ENCODE measurements at regions not wholly inside any gene's neighbourhood (a gene's known extent, or its start where the extent isn't known, plus 50 kb on each side); places are given as distances from the start of the nearest gene placed in this dataset.

DNA sequence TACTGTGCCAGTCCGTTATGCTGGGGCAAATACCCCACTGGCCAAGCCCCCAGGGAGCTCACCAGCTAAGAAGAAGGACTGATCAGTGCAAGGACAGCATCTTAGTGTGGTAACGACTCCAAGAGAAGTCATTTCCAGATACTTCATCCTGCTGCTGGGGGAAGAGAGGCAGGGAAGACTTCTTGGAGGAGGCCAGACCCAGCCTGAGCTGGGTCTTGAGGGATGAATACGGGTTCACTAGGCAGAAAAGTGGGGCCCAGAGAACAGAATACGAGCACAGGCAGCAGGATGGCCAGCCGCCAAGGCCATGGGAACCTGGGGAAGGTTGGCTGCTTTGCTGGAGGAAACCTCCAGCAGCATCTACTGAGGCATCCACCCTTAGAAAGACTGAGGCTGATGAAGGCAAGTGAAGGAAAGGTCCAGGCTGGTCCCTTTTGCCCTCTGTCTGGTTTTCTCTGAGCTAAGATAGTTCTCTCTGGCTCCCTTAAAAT is 84.1 kb downstream of the GLI2 start:
- Mint-ChIP-seq H3K27ac (no peak overlapping the region), H3K36me3 (ENCODE audit: low read depth) (no peaks in the 10 kb centered on the region), H3K4me1 (ENCODE audit: low read depth) (no peaks in the 10 kb centered on the region), H3K27me3 (no peaks in the 10 kb centered on the region), H3K9me3 (no peaks in the 10 kb centered on the region), H3K4me3 (no peak overlapping the region)

DNA sequence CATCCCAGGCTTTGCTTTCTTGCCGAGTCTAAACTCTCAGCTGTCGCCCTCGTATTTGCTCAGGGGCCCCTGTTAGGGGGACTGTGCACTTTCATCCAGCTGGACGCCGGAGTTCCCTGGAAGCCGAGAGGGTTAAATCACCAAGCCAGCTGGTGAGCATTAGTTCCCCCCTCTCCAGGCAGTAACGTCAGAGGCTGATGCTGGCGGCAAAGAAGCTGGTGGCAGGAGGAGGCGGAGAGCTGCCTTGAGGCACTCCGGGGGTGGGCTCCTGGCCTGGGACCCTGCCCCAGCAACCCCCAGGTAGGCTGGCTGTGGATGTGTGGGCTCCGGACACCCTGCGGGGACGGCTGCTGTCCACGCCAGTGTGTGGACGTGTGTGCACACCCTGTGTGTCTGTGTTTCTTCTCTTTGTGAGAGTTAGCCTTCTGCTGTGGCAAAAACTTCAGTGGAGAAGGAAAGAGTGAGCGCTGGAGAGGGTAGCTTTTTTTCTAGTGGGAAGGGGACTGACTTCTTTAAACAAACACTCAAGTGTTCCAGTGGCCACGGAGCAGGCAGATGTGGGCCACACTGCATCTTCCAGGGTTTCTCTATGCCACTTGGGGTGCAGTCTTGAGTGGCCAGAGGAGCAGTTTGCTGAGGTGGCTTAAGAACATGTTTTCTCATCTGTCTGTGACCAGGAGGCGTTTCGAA is 84.7 kb downstream of the GLI2 start:
- Mint-ChIP-seq H3K36me3 (ENCODE audit: low read depth) (no peaks in the 10 kb centered on the region), H3K9me3 (no peaks in the 10 kb centered on the region), H3K27me3 (no peaks in the 10 kb centered on the region), H3K27ac (no peak overlapping the region), H3K4me1 (ENCODE audit: low read depth) (no peaks in the 10 kb centered on the region), H3K4me3 (no peak overlapping the region)

DNA sequence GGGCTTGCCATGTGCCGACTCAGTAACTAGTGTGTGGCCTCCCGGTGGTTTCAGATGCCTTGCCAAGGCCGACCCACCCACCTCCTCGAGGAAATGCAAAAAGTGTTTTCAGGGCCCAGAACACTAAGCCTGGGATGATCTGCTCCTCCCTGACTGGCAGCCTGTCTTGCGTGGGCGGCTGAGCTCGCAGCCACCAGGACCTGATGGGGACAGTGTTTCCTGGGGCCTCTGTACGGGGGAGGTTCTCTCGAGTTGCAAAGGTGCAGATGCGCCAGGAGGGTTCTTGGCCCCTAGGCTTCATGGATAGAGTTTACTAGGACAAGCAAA is 85.2 kb downstream of the GLI2 start:
- Mint-ChIP-seq H3K9me3 (no peaks in the 10 kb centered on the region), H3K27me3 (no peaks in the 10 kb centered on the region), H3K36me3 (ENCODE audit: low read depth) (no peaks in the 10 kb centered on the region), H3K4me3 (no peak overlapping the region), H3K4me1 (ENCODE audit: low read depth) (no peaks in the 10 kb centered on the region), H3K27ac (no peak overlapping the region)

DNA sequence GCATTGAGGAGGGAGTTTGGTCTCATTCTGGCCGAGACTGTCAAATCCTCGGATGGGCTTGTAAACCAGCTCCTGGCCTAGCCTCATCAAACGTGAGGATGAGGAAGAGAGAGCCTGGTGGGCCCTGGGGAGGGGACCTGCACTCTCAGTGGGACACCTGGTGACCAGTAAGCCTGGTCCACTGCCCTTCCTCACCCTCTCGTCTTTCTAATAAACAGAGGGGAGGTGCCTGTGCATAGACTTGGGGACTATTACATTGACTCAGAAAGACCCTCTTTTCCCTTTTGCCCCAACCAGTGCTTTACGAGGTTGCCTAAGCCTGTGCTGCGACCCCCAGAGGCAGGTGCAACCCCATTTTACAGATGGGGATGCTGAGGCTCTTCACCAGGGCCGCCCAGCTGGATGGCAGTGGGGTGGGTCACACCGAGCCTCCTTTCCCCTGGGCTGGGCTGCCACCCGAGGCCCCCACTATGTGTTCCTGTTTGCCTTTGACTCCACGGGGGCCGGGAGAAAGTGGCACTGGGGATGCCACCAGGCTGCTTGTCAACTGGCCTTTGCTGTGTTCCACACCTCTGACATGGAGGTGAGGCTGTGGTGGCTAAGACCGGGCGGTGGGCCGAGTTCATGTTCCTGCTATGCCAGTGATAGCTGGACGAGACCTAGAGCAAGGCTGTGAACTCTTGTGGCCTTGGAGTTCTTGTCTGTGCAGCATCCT is 85.9 kb downstream of the GLI2 start:
- no peaks in the 10 kb centered on the region for H3K36me3 Mint-ChIP-seq (ENCODE audit: low read depth)
- H3K4me1 Mint-ChIP-seq (ENCODE audit: low read depth), result no peaks in the 10 kb centered on the region
- no peak overlapping the region for H3K27ac Mint-ChIP-seq
- no peaks in the 10 kb centered on the region for H3K27me3 Mint-ChIP-seq
- no peaks in the 10 kb centered on the region for H3K9me3 Mint-ChIP-seq
- no peak overlapping the region for H3K4me3 Mint-ChIP-seq

DNA sequence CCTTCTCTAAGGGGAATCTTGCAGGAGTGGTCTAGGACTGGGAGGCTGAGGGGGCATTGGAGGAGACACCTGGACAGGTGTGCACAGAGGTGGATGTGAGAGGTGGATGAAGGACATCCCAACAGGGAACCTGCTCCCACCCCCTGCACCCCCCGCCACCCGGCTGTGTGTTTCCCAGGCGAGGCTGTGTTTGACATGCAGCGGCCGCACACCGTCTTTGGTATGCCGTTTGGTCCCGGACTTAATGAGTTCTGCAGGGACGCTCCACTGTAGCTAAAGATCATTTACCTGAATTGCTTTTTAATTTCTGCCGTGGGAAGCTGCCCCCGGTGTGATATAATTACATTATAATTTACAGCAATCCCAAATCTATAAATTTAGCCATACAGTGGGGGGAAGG is 87.3 kb downstream of the GLI2 start:
- Mint-ChIP-seq H3K9me3 (no peaks in the 10 kb centered on the region), H3K4me1 (ENCODE audit: low read depth) (no peaks in the 10 kb centered on the region), H3K36me3 (ENCODE audit: low read depth) (no peaks in the 10 kb centered on the region), H3K27me3 (no peaks in the 10 kb centered on the region), H3K4me3 (no peak overlapping the region), H3K27ac (no peak overlapping the region)

DNA sequence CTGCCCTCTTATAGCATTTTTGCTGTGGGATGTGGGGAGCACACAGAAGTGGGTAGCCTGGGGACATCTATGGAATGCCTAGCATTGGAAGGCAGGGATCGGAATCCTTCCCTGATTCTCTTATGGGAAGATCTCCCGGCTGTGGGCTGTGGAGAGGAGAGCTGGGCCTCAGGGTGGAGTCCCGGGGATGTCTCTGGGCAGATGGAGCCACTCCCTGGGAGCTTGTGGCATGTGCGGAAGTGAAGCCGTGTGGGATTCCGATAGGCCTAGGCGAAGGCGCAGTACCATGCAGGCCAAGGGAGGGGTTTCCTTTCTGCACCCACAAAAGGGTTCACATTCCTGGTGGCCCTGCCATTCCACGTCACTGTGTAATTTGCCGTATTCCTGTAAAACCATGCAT is 87.9 kb downstream of the GLI2 start:
- H3K27ac Mint-ChIP-seq, result no peak overlapping the region
- no peaks in the 10 kb centered on the region for H3K9me3 Mint-ChIP-seq
- H3K4me3 Mint-ChIP-seq, result no peak overlapping the region

DNA sequence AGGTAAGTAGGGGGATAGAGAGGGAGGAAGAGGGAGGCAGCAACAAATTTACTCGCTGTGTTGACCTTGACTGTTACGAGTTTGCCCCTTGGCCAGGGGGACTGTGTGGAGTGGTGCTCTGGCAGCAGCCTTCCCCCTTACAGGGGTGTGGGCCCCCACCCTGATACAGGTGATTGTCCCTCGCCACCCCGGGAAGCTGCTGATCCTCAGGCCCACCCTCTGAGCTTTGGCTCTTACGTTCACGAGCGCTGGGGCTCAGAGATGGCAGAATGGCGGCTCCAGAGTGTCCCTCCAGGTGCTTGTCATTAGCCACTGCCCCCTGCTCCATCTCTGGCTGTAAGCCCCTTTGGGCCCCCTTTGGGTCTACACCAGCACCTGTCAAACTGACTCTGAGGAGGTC is 88.6 kb downstream of the GLI2 start:
- Mint-ChIP-seq H3K9me3 (no peaks in the 10 kb centered on the region), H3K4me1 (ENCODE audit: low read depth) (no peaks in the 10 kb centered on the region), H3K4me3 (no peak overlapping the region), H3K27ac (no peak overlapping the region), H3K27me3 (no peaks in the 10 kb centered on the region), H3K36me3 (ENCODE audit: low read depth) (no peaks in the 10 kb centered on the region)

More for the DNA sequence above, 87.9 kb downstream of the GLI2 start:
- H3K4me1 Mint-ChIP-seq (ENCODE audit: low read depth), result no peaks in the 10 kb centered on the region
- no peaks in the 10 kb centered on the region for H3K36me3 Mint-ChIP-seq (ENCODE audit: low read depth)
- H3K27me3 Mint-ChIP-seq, result no peaks in the 10 kb centered on the region

DNA sequence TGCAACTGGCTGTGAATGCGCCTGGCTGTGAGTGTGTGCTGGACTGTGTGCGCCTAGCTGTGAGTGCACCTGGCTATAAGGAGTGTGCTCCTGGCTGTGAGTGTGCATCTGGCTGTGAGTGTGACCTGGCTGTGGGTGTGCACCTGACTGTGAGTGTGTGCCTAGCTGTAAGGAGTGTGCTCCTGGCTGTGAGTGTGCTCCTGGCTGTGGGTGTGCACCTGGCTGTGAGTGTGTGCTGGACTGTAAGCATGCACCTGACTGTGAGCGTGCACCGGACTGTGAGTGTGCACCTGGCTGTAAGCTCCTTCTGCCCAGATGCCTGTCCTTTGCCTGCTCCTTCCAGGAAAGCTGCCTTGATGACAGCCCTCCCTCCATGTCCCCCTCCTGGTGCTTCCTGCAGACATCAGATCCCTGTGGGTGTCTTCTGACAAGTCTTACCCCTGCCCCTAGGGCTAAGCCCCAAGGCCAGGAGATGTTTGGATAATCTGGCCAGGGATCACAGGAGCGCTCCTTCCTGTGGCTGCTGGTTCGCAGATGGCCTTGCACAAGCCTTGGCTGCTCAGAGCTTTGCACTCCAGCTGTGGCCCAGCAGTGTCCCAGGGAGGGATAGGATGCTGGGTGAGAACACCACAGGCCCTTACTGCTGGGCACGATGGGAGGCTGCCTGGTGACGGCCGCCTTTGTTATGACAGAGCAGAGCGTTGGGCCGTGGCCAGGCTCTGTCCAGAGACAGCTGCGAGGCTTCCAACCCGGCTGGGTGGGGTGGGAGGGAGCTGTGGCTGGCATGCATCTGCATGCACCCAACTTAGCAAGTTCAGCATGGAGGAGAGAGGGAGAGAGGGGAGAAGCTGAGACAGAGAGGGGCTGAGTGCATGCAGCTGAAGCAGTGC is 89.9 kb downstream of the GLI2 start:
- Mint-ChIP-seq H3K27ac (no peak overlapping the region), H3K4me3 (no peak overlapping the region), H3K27me3 (no peaks in the 10 kb centered on the region), H3K4me1 (ENCODE audit: low read depth) (no peaks in the 10 kb centered on the region), H3K36me3 (ENCODE audit: low read depth) (no peaks in the 10 kb centered on the region), H3K9me3 (no peaks in the 10 kb centered on the region)

DNA sequence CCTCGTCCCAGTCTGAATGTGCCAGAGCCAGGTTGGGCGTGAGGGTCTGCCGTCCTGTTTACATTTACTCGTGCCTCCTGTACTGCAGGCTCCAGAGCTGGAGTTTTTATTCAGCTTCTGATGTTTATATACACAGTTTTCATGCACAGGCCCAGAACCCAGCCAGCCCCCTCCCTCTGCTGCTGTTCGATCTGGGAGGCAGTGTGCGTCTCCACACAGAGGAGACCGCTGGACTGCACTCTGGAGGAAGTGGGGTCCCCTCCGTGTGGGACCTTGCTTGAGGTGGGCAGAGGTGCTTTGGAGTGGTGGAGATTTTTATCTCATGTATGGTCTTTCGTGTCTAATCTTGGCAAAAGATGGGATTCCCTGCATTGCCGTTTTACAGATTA is 90.6 kb downstream of the GLI2 start:
- Mint-ChIP-seq H3K27ac (no peak overlapping the region), H3K4me3 (no peak overlapping the region)

DNA sequence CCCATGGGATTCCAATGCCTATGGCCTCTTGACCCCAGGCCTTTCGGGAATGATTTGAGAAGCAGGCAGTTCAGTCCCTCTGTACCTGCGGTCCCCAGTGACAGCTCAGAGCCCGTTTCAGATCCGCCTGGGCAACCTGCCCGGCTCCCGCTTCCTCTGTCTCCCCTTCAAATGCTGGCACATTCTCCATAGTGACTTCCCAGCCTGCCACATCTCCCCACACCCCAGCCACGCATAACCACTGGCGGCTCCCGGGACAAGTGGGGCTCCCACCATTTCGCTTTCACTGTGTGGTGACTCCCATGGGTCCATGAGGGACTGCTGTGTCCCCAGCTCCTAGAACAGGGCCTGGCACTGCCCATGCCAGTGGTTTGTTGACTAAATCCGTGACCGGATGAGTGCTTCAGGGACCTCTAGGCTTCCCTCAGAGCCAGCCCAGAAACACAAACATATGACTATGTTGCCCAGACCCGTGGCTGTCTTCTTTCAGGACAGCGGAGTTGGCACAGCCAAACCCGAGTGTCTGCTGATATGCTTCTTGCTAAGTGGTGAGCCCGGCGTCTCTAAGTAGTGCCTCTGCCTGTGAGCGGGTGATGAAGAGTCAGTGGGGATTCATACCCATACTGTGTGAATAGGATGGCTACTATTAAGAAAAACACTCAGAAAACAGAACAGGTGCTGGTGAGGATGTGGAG is 91.2 kb downstream of the GLI2 start:
- Mint-ChIP-seq H3K27me3 (no peaks in the 10 kb centered on the region), H3K36me3 (ENCODE audit: low read depth) (no peaks in the 10 kb centered on the region), H3K9me3 (no peaks in the 10 kb centered on the region), H3K4me1 (ENCODE audit: low read depth) (no peaks in the 10 kb centered on the region), H3K4me3 (no peak overlapping the region), H3K27ac (no peak overlapping the region)

More for the DNA sequence above, 90.6 kb downstream of the GLI2 start:
- Mint-ChIP-seq H3K4me1 (ENCODE audit: low read depth) (no peaks in the 10 kb centered on the region), H3K36me3 (ENCODE audit: low read depth) (no peaks in the 10 kb centered on the region), H3K27me3 (no peaks in the 10 kb centered on the region), H3K9me3 (no peaks in the 10 kb centered on the region)

DNA sequence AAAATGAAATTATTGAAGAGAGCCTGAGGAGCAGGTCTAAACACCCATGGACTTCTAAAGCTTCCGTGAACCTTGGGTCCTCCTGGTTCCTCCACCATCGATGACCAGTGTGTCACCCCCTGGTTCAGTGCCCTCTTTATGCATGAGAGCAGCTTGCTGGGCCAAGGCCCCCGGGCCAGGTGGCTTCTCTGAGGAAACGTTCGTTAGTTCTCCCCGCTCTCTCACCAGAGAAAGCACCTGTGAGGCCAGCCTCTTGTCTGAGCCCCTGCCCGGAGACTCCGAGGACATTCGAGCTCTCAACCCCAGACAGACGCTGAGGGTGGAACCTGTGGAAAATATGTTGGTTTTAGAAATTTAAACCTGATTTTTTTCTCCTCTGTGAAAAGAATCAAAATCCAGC is 92.4 kb downstream of the GLI2 start:
- Mint-ChIP-seq H3K4me1 (ENCODE audit: low read depth) (no peaks in the 10 kb centered on the region), H3K27ac (no peak overlapping the region), H3K27me3 (no peaks in the 10 kb centered on the region), H3K36me3 (ENCODE audit: low read depth) (no peaks in the 10 kb centered on the region), H3K4me3 (no peak overlapping the region), H3K9me3 (no peaks in the 10 kb centered on the region)

DNA sequence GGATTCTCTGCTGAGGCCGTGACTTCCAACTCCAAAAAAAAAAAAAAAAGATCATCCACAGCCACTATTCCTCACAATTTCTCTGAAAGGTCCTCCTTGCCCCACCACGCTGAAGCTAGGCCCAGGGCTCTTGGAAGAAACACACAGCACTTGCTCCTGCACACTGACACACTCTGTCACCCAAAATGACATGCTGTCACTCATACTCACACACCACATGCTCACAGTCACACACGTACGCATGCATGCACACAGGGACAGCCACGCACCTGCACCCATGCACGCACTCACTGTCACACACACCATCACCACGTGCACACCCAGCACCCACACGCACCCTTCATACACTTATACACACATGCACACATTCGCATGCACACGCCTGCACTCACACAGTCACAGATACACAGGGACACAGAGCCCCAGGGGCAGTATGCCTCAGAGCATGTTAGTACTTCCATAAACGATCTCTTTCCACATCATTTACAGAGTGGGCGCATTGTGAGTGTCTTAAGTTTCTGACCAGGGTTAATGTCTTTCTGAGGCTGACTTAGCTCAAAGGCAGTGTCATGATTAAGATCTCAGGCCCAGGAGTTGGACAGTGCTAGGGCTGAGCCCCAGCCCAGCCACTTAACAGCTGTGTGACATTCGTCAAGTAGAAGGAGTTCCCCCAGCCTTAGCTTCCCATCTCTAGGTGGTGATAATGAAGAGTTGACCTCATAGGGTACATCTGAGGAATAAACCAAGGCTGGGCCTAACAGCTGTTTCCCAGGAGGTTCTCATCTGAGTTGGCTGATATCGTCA is 93.4 kb downstream of the GLI2 start:
- Mint-ChIP-seq H3K27me3 (no peaks in the 10 kb centered on the region), H3K36me3 (ENCODE audit: low read depth) (no peaks in the 10 kb centered on the region), H3K4me3 (no peak overlapping the region), H3K4me1 (ENCODE audit: low read depth) (no peaks in the 10 kb centered on the region), H3K9me3 (no peaks in the 10 kb centered on the region), H3K27ac (no peak overlapping the region)

DNA sequence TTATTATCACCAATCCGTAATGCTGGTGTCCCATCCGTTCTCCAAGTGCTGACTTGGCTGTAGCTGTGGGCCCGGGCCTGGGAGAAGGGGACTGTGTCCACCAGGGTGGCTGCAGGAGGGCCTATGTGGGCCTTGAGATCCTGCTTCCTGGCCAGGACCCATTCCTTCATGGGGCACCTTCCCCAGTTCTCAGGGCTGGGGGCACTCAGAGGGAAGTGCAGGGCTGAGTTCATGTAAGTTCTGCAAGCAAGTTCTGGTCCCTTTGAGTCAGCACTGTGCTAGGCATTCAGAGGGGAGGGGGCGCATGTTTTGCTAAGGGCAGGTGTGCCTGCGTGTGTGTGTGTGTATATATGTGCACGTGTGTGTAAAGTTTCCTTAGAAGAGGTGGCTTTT is 94.0 kb downstream of the GLI2 start:
- H3K4me3 Mint-ChIP-seq, result no peak overlapping the region
- no peaks in the 10 kb centered on the region for H3K4me1 Mint-ChIP-seq (ENCODE audit: low read depth)
- no peaks in the 10 kb centered on the region for H3K9me3 Mint-ChIP-seq
- H3K36me3 Mint-ChIP-seq (ENCODE audit: low read depth), result no peaks in the 10 kb centered on the region
- no peaks in the 10 kb centered on the region for H3K27me3 Mint-ChIP-seq
- H3K27ac Mint-ChIP-seq, result no peak overlapping the region

DNA sequence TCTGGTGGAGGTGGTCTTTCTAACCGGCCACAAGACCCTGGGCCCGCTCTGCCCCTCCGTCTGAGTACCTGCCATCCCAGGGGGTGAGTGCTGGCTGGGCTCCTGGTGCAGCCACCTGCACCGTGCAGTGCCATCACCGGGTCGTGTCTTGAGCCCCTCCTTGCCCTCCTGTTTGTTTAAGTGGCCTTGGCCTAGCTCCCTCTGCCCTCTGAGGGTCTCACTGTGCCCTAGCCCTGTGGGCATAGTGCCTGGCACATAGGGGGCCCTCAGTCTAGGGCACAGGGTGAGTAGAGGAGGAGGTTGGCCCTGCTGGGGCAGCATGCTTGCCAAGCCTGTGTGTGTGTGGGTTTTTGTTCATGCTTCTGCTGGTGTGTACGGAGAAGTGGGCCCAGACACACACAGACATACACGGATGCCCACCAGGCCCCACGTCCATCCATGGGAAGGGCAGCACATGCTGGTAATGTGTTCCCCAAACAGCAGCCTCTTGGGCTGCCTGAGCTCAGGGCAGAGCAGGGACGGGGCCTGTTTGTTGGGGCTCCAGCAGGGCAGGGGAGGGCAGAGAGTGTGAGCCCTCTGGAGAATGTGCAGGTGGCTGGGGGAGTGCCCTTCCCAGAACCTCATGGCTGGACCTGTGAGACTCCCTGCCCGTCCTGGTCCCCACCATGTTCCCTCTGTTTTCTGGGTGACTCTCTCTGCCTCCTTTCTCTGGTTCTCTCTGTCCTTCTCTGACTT is 94.6 kb downstream of the GLI2 start:
- Mint-ChIP-seq H3K27ac (no peak overlapping the region), H3K9me3 (no peaks in the 10 kb centered on the region), H3K4me3 (no peak overlapping the region), H3K27me3 (no peaks in the 10 kb centered on the region), H3K4me1 (ENCODE audit: low read depth) (no peaks in the 10 kb centered on the region), H3K36me3 (ENCODE audit: low read depth) (no peaks in the 10 kb centered on the region)

All from stimulated activated naive CD8-positive, alpha-beta T cell treated with anti-CD3 and anti-CD28 coated beads, Interleukin-15, Interleukin-2, amounts not matched to agents 100 ng/mL and 50 ng/mL, for 24 hours (primary cell).